WI38 (cell line): ENCODE measurements at regions not wholly inside any gene's neighbourhood (a gene's known extent, or its start where the extent isn't known, plus 50 kb on each side); places are given as distances from the start of the nearest gene placed in this dataset.
A peak's percentile ranks its signal among the peaks of the same experiment; 100 is the strongest.

Experiments used
- H3K4me3 ChIP-seq: 2 replicates; pipeline ENCODE4 v1.5.1; 2011; ENCODE audit warnings: low read depth, mild to moderate bottlenecking, control low read depth, low read length
- CTCF ChIP-seq: IDR thresholded peaks from 2 replicates; pipeline ENCODE4 v1.5.1; 2012; ENCODE audit warnings: low read depth, mild to moderate bottlenecking, control low read depth, low read length

GRCh38 chr6:28656715-28657114 is 131.0 kb downstream of the GPX5 start:
- no peak overlapping the region for H3K4me3 ChIP-seq
- TF ChIP-seq CTCF = no peak

GRCh38 chr6:28657381-28657768 is 131.7 kb downstream of the GPX5 start:
- no peak for TF ChIP-seq CTCF
- H3K4me3 ChIP-seq = peak overlapping the region; percentile 59

DNA sequence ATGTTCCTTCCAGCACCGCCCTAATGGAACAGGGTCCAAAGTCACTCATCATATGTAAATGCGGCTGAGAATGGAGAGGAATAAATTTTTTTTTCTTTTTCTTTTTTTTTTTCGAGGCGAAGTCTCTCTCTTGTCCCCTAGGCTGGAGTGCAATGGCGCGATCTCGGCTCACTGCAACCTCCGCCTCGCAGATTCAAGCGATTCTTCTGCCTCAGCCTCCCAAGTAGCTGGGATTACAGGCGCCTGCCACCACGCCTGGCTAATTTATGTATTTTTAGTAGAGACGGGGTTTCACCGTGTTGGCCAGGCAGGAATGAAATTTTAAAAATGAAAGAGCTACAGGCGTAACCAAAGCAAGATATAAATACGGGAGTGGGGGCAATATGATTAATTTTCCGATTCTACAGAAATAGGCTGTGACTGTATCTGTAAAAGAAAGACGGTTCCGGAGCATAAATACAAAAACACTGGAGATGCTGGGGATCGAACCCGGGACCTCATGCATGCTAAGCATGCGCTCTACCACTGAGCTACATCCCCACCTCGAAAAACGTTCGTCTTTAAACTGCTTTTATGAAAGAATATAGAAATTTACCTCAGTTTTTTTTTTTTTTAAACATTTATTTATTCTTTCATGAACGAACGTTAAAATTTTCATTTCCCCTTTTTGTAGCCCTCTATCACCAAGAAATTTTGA is 132.2 kb downstream of the GPX5 start:
- H3K4me3 ChIP-seq = peak overlapping the region; percentile 59
- TF ChIP-seq CTCF = no peak

DNA sequence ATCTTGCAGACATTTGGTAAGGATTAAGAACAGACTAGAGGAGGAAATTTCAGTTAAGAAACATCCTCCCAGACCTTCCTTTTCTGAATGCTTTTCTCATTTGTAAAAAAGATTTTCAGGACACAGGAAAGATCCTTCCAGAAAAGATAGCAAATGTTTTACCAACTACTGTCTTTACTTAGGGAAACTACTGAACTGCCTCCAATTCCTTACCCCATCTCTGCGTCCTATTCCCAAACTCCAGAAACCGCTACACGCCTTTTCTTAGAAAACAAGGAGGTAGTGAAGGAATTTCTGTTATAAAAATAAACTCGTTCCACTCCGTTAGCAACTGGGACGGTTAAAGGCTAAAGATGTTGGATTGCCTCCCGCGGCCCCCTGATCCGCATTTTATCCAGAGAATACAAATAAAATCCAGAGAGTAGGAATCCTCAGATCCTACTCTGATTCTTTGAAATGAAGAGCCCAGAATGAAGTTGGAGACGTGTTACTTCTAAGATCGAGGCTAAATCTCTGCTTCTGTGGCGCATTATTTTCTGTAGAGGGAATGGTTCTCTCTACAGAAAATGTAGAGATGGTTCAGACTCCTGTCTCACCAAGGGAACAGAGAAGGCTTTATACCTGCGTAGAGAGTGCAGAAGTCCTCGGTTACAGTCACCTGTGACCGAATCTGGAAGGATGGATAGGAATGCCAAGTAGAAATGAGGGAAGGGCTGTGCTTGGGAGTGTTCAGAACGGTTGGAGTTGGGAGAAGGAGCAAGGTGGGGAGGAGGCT is 133.0 kb downstream of the GPX5 start:
- peak overlapping the region; percentile 59 for H3K4me3 ChIP-seq
- no peak for TF ChIP-seq CTCF

DNA sequence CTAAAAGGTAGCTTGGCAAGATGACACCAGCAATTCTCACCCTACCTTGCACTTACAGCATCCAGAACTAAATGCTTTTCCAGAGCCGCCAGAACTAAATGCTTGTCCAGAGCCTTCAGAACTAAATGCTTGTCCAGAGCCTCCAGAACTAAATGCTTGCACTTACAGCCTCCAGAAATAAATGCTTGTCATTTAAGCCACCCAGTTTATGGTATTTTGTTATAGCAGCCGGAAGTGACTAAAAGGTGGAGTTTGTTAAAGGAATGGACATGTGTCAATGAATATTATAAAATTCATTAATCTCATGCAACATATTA is 133.5 kb downstream of the GPX5 start:
- H3K4me3 ChIP-seq = peak overlapping the region; percentile 59
- no peak for TF ChIP-seq CTCF

DNA sequence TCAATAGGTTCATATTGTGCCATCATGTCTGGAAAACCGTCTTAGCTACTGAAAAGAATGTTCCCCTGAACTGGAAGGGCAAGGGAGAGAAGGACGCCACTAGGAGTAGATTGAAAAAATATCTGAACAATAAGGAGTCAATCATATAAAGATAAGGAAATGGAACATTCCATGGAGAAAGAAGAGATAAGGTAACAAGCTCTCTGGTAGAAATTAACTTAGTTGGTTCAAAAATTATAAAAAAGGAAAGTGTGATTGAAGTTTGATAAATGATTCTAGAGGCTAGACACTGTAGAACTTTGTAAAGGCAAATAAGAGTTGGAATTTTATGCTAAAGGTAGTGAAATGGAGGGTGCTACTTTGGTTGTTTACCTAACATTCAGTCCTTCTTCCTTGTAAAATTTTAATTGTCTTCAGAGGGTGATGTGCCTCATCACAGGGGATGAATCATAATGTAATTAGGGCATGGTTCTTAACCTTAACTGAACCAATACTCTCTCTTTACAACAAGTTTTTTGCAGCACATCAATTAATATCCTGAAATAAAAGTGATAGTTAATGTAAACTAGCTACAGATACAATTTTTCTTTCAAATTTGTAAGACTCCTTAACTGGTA is 135.5 kb downstream of the GPX5 start:
- H3K4me3 ChIP-seq = no peak overlapping the region
- no peak for TF ChIP-seq CTCF

DNA sequence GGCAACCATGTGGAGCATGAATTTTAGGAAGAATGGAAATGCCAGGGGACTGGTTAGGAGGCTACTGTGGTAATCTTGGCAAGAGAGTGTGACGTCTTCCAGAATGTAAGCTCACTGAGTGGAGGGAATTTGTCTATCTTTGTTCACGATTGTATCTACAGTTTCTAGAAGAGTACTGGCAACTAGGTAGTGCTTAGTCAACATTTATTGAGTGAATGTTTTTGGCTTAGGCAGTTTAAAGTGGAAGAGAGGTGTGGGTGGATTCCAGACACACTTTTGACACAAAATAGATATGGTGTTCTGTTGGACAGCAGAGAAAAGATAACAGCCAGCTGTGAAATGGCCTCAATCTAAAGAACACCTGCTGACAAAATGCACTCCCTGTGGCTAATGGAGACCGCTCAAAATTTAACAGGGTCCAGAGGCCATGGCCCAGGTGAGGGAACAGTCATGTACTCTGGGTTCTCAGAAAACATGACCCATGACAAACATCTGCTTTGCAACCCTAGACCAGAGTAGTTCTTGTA is 139.3 kb downstream of the GPX5 start:
- H3K4me3 ChIP-seq = no peak overlapping the region
- no peak for TF ChIP-seq CTCF
